Activated CD4-positive, alpha-beta T cell treated with anti-CD3 and anti-CD28 coated beads, Interleukin-2, amount 10 ng/mL, durations not matched to agents 24 days and 14 days (primary cell): ENCODE measurements at regions not wholly inside any gene's neighbourhood (a gene's known extent, or its start where the extent isn't known, plus 50 kb on each side); places are given as distances from the start of the nearest gene placed in this dataset.

Source experiments
- DNase-seq: peaks from one replicate; pipeline ENCODE4 v3.0.0; 2022
- H3K27ac Mint-ChIP-seq: one replicate; pipeline ENCODE4 v1.8.0; 2022; ENCODE audit warnings: mild to moderate bottlenecking, mixed read lengths
- H3K27me3 Mint-ChIP-seq: one replicate; pipeline ENCODE4 v1.8.0; 2022; ENCODE audit warnings: mixed read lengths
- H3K36me3 Mint-ChIP-seq: one replicate; pipeline ENCODE4 v1.8.0; 2022; ENCODE audit warnings: low read depth, mild to moderate bottlenecking, mixed read lengths
- H3K4me1 Mint-ChIP-seq: one replicate; pipeline ENCODE4 v1.8.0; 2021; ENCODE audit warnings: mixed read lengths
- H3K4me3 Mint-ChIP-seq: one replicate; pipeline ENCODE4 v1.8.0; 2022; ENCODE audit warnings: mild to moderate bottlenecking, moderate library complexity, mixed read lengths
- H3K9me3 Mint-ChIP-seq: one replicate; pipeline ENCODE4 v1.8.0; 2021; ENCODE audit warnings: mixed read lengths
- intact Hi-C: fragments of 100-400 bp; cut with micrococcal nuclease; formaldehyde crosslinking; loops from one replicate; pipeline ENCODE4 v1.15.1; 2023

GRCh38 chr18:51933903-51934302, 406.1 kb upstream of the DCC start:
- no peaks in the 10 kb centered on the region for H3K4me1 Mint-ChIP-seq
- peaks cover 4% of the 10 kb centered on the region for H3K9me3 Mint-ChIP-seq
- no peaks in the 10 kb centered on the region for H3K27me3 Mint-ChIP-seq
- no peak overlapping the region for H3K27ac Mint-ChIP-seq
- H3K4me3 Mint-ChIP-seq: no peak overlapping the region
- intact Hi-C loops: no loop called here
- H3K36me3 Mint-ChIP-seq: no peaks in the 10 kb centered on the region
- no peak for DNase-seq

- DNase-seq: no peak
- no peaks in the 10 kb centered on the region for H3K9me3 Mint-ChIP-seq
- H3K4me1 Mint-ChIP-seq: no peaks in the 10 kb centered on the region
- H3K27ac Mint-ChIP-seq: no peak overlapping the region
- no peaks in the 10 kb centered on the region for H3K27me3 Mint-ChIP-seq
- no peak overlapping the region for H3K4me3 Mint-ChIP-seq
- no peaks in the 10 kb centered on the region for H3K36me3 Mint-ChIP-seq
- intact Hi-C loops: no loop called here
These were observed 403.9 kb upstream of the DCC start for GRCh38 chr18:51936115-51936514.

GRCh38 chr18:51941999-51942398, 398.0 kb upstream of the DCC start:
- Mint-ChIP-seq H3K27me3 (no peaks in the 10 kb centered on the region), H3K36me3 (no peaks in the 10 kb centered on the region), H3K4me3 (no peak overlapping the region), H3K4me1 (no peaks in the 10 kb centered on the region), H3K9me3 (no peaks in the 10 kb centered on the region), H3K27ac (no peak overlapping the region)
- DNase-seq: no peak
- intact Hi-C loops: no loop called here

GRCh38 chr18:51943281-51943680, 396.7 kb upstream of the DCC start:
- no peaks in the 10 kb centered on the region for H3K27me3 Mint-ChIP-seq
- H3K4me3 Mint-ChIP-seq: no peak overlapping the region
- H3K9me3 Mint-ChIP-seq: no peaks in the 10 kb centered on the region
- H3K36me3 Mint-ChIP-seq: no peaks in the 10 kb centered on the region
- no peaks in the 10 kb centered on the region for H3K4me1 Mint-ChIP-seq
- no peak overlapping the region for H3K27ac Mint-ChIP-seq
- no peak for DNase-seq
- intact Hi-C loops: no loop called here

- intact Hi-C loops: no loop called here
- H3K36me3 Mint-ChIP-seq: no peaks in the 10 kb centered on the region
- no peaks in the 10 kb centered on the region for H3K4me1 Mint-ChIP-seq
- no peak for DNase-seq
- no peaks in the 10 kb centered on the region for H3K27me3 Mint-ChIP-seq
- no peak overlapping the region for H3K4me3 Mint-ChIP-seq
- no peak overlapping the region for H3K27ac Mint-ChIP-seq
- H3K9me3 Mint-ChIP-seq: no peaks in the 10 kb centered on the region
These were observed 393.1 kb upstream of the DCC start for GRCh38 chr18:51946946-51947345.

GRCh38 chr18:51952844-51953243, 387.2 kb upstream of the DCC start:
- Mint-ChIP-seq H3K27ac (no peak overlapping the region), H3K9me3 (peaks cover 10% of the 10 kb centered on the region), H3K27me3 (no peaks in the 10 kb centered on the region), H3K4me1 (no peaks in the 10 kb centered on the region), H3K36me3 (no peaks in the 10 kb centered on the region), H3K4me3 (no peak overlapping the region)
- no peak for DNase-seq
- intact Hi-C loops: no loop called here

GRCh38 chr18:51953521-51953920, 386.5 kb upstream of the DCC start:
- Mint-ChIP-seq H3K36me3 (no peaks in the 10 kb centered on the region), H3K27me3 (no peaks in the 10 kb centered on the region), H3K4me3 (no peak overlapping the region)

GRCh38 chr18:51955136-51955535, 384.9 kb upstream of the DCC start:
- no peak overlapping the region for H3K27ac Mint-ChIP-seq
- peaks cover 10% of the 10 kb centered on the region for H3K9me3 Mint-ChIP-seq
- no peak overlapping the region for H3K4me3 Mint-ChIP-seq
- no peaks in the 10 kb centered on the region for H3K36me3 Mint-ChIP-seq
- DNase-seq: no peak
- H3K27me3 Mint-ChIP-seq: no peaks in the 10 kb centered on the region
- no peaks in the 10 kb centered on the region for H3K4me1 Mint-ChIP-seq
- intact Hi-C loops: no loop called here

More at GRCh38 chr18:51953521-51953920, 386.5 kb upstream of the DCC start:
- no peak for DNase-seq
- H3K9me3 Mint-ChIP-seq: peaks cover 10% of the 10 kb centered on the region
- H3K4me1 Mint-ChIP-seq: no peaks in the 10 kb centered on the region
- intact Hi-C loops: no loop called here
- no peak overlapping the region for H3K27ac Mint-ChIP-seq

- DNase-seq: no peak
- no peak overlapping the region for H3K4me3 Mint-ChIP-seq
- H3K9me3 Mint-ChIP-seq: peaks cover 10% of the 10 kb centered on the region
- H3K36me3 Mint-ChIP-seq: no peaks in the 10 kb centered on the region
- H3K27me3 Mint-ChIP-seq: no peaks in the 10 kb centered on the region
- intact Hi-C loops: no loop called here
- no peak overlapping the region for H3K27ac Mint-ChIP-seq
- H3K4me1 Mint-ChIP-seq: no peaks in the 10 kb centered on the region
These were observed 383.0 kb upstream of the DCC start for GRCh38 chr18:51957001-51957400.

GRCh38 chr18:51980101-51980500, 359.9 kb upstream of the DCC start:
- DNase-seq: no peak
- Mint-ChIP-seq H3K9me3 (peaks cover 3% of the 10 kb centered on the region), H3K36me3 (no peaks in the 10 kb centered on the region), H3K27ac (no peak overlapping the region), H3K4me1 (no peaks in the 10 kb centered on the region), H3K4me3 (no peak overlapping the region), H3K27me3 (no peaks in the 10 kb centered on the region)
- intact Hi-C loops: no loop called here

GRCh38 chr18:51988277-51988676, 351.7 kb upstream of the DCC start:
- Mint-ChIP-seq H3K27ac (no peak overlapping the region), H3K27me3 (no peaks in the 10 kb centered on the region), H3K4me1 (no peaks in the 10 kb centered on the region), H3K36me3 (no peaks in the 10 kb centered on the region), H3K9me3 (no peaks in the 10 kb centered on the region), H3K4me3 (no peak overlapping the region)
- no peak for DNase-seq
- intact Hi-C loops: no loop called here

- Mint-ChIP-seq H3K9me3 (no peaks in the 10 kb centered on the region), H3K4me1 (no peaks in the 10 kb centered on the region), H3K27ac (no peak overlapping the region), H3K4me3 (no peak overlapping the region), H3K27me3 (no peaks in the 10 kb centered on the region), H3K36me3 (no peaks in the 10 kb centered on the region)
- DNase-seq: no peak
- intact Hi-C loops: no loop called here
These were observed 342.9 kb upstream of the DCC start for GRCh38 chr18:51997129-51997528.

GRCh38 chr18:51998066-51998465, 341.9 kb upstream of the DCC start:
- Mint-ChIP-seq H3K36me3 (no peaks in the 10 kb centered on the region), H3K27ac (no peak overlapping the region), H3K4me1 (no peaks in the 10 kb centered on the region), H3K9me3 (no peaks in the 10 kb centered on the region), H3K27me3 (no peaks in the 10 kb centered on the region), H3K4me3 (no peak overlapping the region)
- DNase-seq: no peak
- intact Hi-C loops: no loop called here

- intact Hi-C loops: no loop called here
- no peaks in the 10 kb centered on the region for H3K27me3 Mint-ChIP-seq
These were observed 341.3 kb upstream of the DCC start for GRCh38 chr18:51998711-51999110.

GRCh38 chr18:51999351-51999750, 340.6 kb upstream of the DCC start:
- H3K36me3 Mint-ChIP-seq: no peaks in the 10 kb centered on the region
- intact Hi-C loops: no loop called here
- no peaks in the 10 kb centered on the region for H3K4me1 Mint-ChIP-seq

More at GRCh38 chr18:51998711-51999110, 341.3 kb upstream of the DCC start:
- H3K9me3 Mint-ChIP-seq: no peaks in the 10 kb centered on the region
- H3K27ac Mint-ChIP-seq: no peak overlapping the region
- H3K36me3 Mint-ChIP-seq: no peaks in the 10 kb centered on the region
- no peaks in the 10 kb centered on the region for H3K4me1 Mint-ChIP-seq
- no peak overlapping the region for H3K4me3 Mint-ChIP-seq
- DNase-seq: no peak

More at GRCh38 chr18:51999351-51999750, 340.6 kb upstream of the DCC start:
- H3K4me3 Mint-ChIP-seq: no peak overlapping the region
- no peaks in the 10 kb centered on the region for H3K9me3 Mint-ChIP-seq
- H3K27me3 Mint-ChIP-seq: no peaks in the 10 kb centered on the region
- DNase-seq: no peak
- H3K27ac Mint-ChIP-seq: no peak overlapping the region
